Thymus (tissue), 11 donors: ENCODE measurements at regions not wholly inside any gene's neighbourhood (a gene's known extent, or its start where the extent isn't known, plus 50 kb on each side); places are given as distances from the start of the nearest gene placed in this dataset.

Experiments used
- DNase-seq, 9 donors: peaks; one replicate each; pipeline ENCODE4 v3.0.0-alpha.2; 2013; ENCODE audit warnings: low spot score in 9 of 9, low read depth in 6 of 9, missing footprints in 1 of 9
- H3K27ac ChIP-seq, 2 donors: one replicate each; pipeline ENCODE4 v1.5.1; 2013; ENCODE audit warnings: control low read depth in 1 of 2, low read depth in 1 of 2, low read length in 1 of 2, mild to moderate bottlenecking in 1 of 2, moderate library complexity in 1 of 2
- H3K27me3 ChIP-seq, 2 donors: one replicate each; pipeline ENCODE4 v1.5.1; 2013; ENCODE audit warnings: low read length in 1 of 2; ENCODE audit not compliant: control insufficient read depth in 2 of 2, insufficient read depth in 1 of 2
- H3K36me3 ChIP-seq, 2 donors: one replicate each; pipeline ENCODE4 v1.5.1; 2013; ENCODE audit warnings: low read length in 1 of 2, mild to moderate bottlenecking in 1 of 2, moderate library complexity in 1 of 2; ENCODE audit not compliant: control insufficient read depth in 2 of 2, insufficient read depth in 2 of 2
- H3K4me1 ChIP-seq, 2 donors: one replicate each; pipeline ENCODE4 v1.5.1; 2013; ENCODE audit warnings: low read length in 2 of 2; ENCODE audit not compliant: control insufficient read depth in 2 of 2, insufficient read depth in 2 of 2
- H3K4me3 ChIP-seq, 2 donors: one replicate each; pipeline ENCODE4 v1.5.1; 2013; ENCODE audit warnings: low read length in 2 of 2, control low read depth in 1 of 2, mild to moderate bottlenecking in 1 of 2
- H3K9me3 ChIP-seq, 2 donors: one replicate each; pipeline ENCODE4 v1.5.1; 2013; ENCODE audit warnings: low read length in 1 of 2, mild to moderate bottlenecking in 1 of 2; ENCODE audit not compliant: control insufficient read depth in 2 of 2, insufficient read depth in 1 of 2
- WGBS: extraction: QIAGEN DNeasy Blood & Tissue Kit; methylation state at CpG from one replicate; pipeline ENCODE4 v1.1.7; 2013; 5-methylcytosine and 5-hydroxymethylcytosine counted together
- donor health status: healthy.

- Histone ChIP-seq H3K4me3 (no peak overlapping the region), H3K4me1 (no peaks in the 10 kb centered on the region), H3K27ac (no peak overlapping the region), H3K9me3 (no peaks in the 10 kb centered on the region), H3K27me3 (no peaks in the 10 kb centered on the region), H3K36me3 (no peaks in the 10 kb centered on the region)
- WGBS = 89% methylated on average over 2 of the region's 2 CpGs
- no peak for DNase-seq
Measured at GRCh38 chr5:167616043-167616890, 675.2 kb upstream of the WWC1 start.

GRCh38 chr5:167623354-167623753 is 668.1 kb upstream of the WWC1 start:
- DNase-seq = no peak
- WGBS = 85% methylated on average over 3 of the region's 3 CpGs

GRCh38 chr5:167624053-167624452 is 667.4 kb upstream of the WWC1 start:
- no peaks in the 10 kb centered on the region for H3K36me3 ChIP-seq
- 74% methylated on average over 2 of the region's 2 CpGs for WGBS
- DNase-seq = no peak
- no peaks in the 10 kb centered on the region for H3K4me1 ChIP-seq
- H3K4me3 ChIP-seq = no peak overlapping the region
- H3K9me3 ChIP-seq = no peaks in the 10 kb centered on the region
- no peaks in the 10 kb centered on the region for H3K27me3 ChIP-seq
- no peak overlapping the region for H3K27ac ChIP-seq

More at GRCh38 chr5:167623354-167623753, 668.1 kb upstream of the WWC1 start:
- no peaks in the 10 kb centered on the region for H3K36me3 ChIP-seq
- no peak overlapping the region for H3K27ac ChIP-seq
- H3K4me1 ChIP-seq = no peaks in the 10 kb centered on the region
- no peak overlapping the region for H3K4me3 ChIP-seq
- no peaks in the 10 kb centered on the region for H3K27me3 ChIP-seq
- H3K9me3 ChIP-seq = no peaks in the 10 kb centered on the region

DNA sequence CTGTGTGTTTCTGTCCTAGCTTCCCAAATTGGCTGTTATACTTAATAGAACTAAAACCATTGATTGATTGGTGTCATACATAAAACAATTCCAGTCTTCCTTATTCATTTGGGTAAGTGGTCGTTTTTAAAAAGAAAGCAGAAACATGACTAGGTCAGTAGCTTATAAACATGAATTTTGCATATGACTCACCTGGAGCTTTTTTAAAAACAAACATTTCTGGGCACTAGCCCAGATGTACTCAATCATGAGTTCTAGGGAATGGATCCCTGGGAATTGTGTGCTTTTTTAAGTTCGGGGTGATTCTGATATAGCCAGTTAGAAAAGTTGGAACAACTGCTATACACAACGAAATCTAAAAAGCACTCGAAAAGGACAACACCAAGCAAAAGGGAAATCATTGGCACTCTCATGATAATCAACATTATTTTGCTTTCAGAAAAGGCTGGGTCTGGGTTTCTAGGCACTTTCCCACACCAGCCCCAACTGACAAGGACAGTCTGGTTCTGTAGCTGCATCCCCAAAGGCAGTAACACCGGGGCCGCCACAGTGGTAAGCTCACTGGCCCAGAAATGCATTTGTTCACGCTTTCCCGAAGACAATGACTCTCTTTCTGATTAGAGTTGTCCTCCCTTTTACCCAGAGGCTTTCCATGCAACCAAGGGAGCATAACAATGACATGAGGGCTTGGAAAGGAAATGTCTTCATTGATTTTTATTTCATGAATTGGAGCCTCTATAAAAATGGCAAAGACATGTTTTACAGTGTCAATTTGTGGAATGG is 664.9 kb upstream of the WWC1 start:
- no peak for DNase-seq
- WGBS = 90% methylated on average over 8 of the region's 8 CpGs
- H3K36me3 ChIP-seq = no peaks in the 10 kb centered on the region
- no peaks in the 10 kb centered on the region for H3K4me1 ChIP-seq
- H3K27ac ChIP-seq = no peak overlapping the region
- no peak overlapping the region for H3K4me3 ChIP-seq
- H3K27me3 ChIP-seq = no peaks in the 10 kb centered on the region
- H3K9me3 ChIP-seq = no peaks in the 10 kb centered on the region

- no peaks in the 10 kb centered on the region for H3K27me3 ChIP-seq
- DNase-seq = no peak
- no peak overlapping the region for H3K27ac ChIP-seq
- H3K36me3 ChIP-seq = no peaks in the 10 kb centered on the region
- no peaks in the 10 kb centered on the region for H3K4me1 ChIP-seq
- no peaks in the 10 kb centered on the region for H3K9me3 ChIP-seq
- 80% methylated on average over 3 of the region's 3 CpGs for WGBS
- no peak overlapping the region for H3K4me3 ChIP-seq
Measured at GRCh38 chr5:167629634-167630033, 661.8 kb upstream of the WWC1 start.

- Histone ChIP-seq H3K36me3 (no peaks in the 10 kb centered on the region), H3K27ac (no peak overlapping the region), H3K9me3 (no peaks in the 10 kb centered on the region), H3K4me1 (no peaks in the 10 kb centered on the region), H3K27me3 (no peaks in the 10 kb centered on the region), H3K4me3 (no peak overlapping the region)
- no peak for DNase-seq
- 93% methylated on average over 7 of the region's 7 CpGs for WGBS
Measured at GRCh38 chr5:167631191-167631590, 660.3 kb upstream of the WWC1 start.

DNA sequence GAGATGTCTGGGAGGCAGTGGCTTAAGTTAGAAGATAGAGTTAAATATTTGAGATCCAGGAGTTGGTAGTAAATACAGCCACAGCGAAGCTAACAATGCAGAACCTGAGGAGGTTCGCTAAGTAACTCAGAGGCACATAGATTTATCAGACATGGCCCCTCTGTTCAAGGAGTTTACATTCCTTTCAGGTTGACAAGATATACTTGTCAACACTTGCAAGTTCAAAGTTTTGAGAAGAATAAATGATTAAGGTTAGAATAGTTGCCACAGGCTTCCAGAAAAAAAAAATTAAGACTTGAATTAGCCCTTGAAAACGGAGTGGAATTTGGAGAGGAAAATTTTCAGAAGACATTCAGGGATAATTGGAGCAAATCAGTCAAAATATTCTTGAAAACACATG is 658.3 kb upstream of the WWC1 start:
- Histone ChIP-seq H3K27me3 (no peaks in the 10 kb centered on the region), H3K4me1 (no peaks in the 10 kb centered on the region), H3K9me3 (no peaks in the 10 kb centered on the region), H3K27ac (no peak overlapping the region), H3K4me3 (no peak overlapping the region), H3K36me3 (no peaks in the 10 kb centered on the region)
- 84% methylated on average over 3 of the region's 3 CpGs for WGBS
- DNase-seq = no peak

DNA sequence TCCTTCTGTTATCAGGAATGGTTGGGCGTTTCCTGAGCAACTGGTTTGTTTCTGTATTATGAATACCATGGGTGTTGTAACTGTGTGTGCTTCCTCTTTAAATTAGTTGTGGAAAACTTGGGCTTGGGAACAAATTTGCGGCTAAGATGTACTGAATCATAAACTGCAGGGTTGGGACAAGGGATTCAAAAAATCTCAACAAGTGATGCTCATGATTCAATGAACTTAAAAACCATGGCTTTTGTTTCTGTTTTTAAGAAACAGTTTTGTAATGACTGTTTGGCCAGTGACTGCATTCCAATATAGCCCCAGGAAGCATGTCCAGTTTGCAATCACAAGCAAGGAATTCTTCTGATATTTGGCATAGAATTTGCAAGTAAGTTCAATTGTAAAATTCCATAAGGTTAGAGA is 657.5 kb upstream of the WWC1 start:
- Histone ChIP-seq H3K27ac (no peak overlapping the region), H3K36me3 (no peaks in the 10 kb centered on the region)
- 45% methylated on average over 2 of the region's 2 CpGs for WGBS

GRCh38 chr5:167634432-167634831 is 657.0 kb upstream of the WWC1 start:
- Histone ChIP-seq H3K27ac (no peak overlapping the region), H3K9me3 (no peaks in the 10 kb centered on the region)

More for the DNA sequence above, 657.5 kb upstream of the WWC1 start:
- Histone ChIP-seq H3K4me1 (no peaks in the 10 kb centered on the region), H3K27me3 (no peaks in the 10 kb centered on the region), H3K4me3 (no peak overlapping the region), H3K9me3 (no peaks in the 10 kb centered on the region)
- DNase-seq = no peak

More at GRCh38 chr5:167634432-167634831, 657.0 kb upstream of the WWC1 start:
- DNase-seq = no peak
- no peaks in the 10 kb centered on the region for H3K4me1 ChIP-seq
- WGBS = 31% methylated on average over 1 of the region's 1 CpG
- no peaks in the 10 kb centered on the region for H3K36me3 ChIP-seq
- H3K4me3 ChIP-seq = no peak overlapping the region
- H3K27me3 ChIP-seq = no peaks in the 10 kb centered on the region
